Epithelial cell of esophagus (primary cell): ENCODE measurements at regions not wholly inside any gene's neighbourhood (a gene's known extent, or its start where the extent isn't known, plus 50 kb on each side); places are given as distances from the start of the nearest gene placed in this dataset.

ENCODE experiments used
- DNase-seq: peaks from one replicate; pipeline ENCODE4 v3.0.0; 2010; ENCODE audit warnings: low read depth
- H3K4me3 ChIP-seq: 2 replicates; pipeline ENCODE4 v1.5.1; 2011; ENCODE audit warnings: mild to moderate bottlenecking, low read length, control low read depth
- CTCF ChIP-seq: IDR thresholded peaks from 2 replicates; pipeline ENCODE4 v1.5.1; 2011; ENCODE audit warnings: low read depth, mild to moderate bottlenecking, low read length, control low read depth, inconsistent platforms; ENCODE audit not compliant: insufficient read depth; ENCODE audit errors: missing control alignments

- DNase-seq, result no peak
- no peak overlapping the region for H3K4me3 ChIP-seq
- TF ChIP-seq CTCF, result no peak
These were observed 108.0 kb upstream of the PDE5A start for GRCh38 chr4:119736559-119736958.

DNA sequence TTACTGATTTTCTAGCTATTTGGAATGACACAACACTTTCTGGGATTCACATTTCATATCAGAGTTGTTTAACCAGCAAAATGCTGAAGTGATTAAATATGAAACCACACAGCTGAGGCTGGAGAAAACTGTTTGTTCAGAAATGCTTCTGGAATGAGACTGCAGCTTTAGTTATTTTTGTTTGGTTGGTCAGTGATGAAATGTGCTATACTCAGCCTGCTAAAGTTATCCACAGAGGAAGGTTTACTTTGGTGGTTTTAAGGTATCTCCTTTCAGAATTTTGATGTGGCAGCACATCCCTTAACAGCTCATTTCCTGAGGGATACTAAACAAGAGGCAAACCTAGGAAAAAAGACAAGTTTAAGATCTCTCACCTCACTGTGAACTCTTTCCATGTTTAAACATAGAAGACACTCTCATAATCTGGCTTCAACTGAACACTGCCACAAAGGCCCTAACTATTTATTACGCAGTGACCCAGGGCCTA is 106.6 kb upstream of the PDE5A start:
- H3K4me3 ChIP-seq, result no peak overlapping the region
- peak; percentile 67 for DNase-seq
- no peak for TF ChIP-seq CTCF

GRCh38 chr4:119733431-119733830 is 104.8 kb upstream of the PDE5A start:
- no peak overlapping the region for H3K4me3 ChIP-seq
- DNase-seq, result no peak
- no peak for TF ChIP-seq CTCF

DNA sequence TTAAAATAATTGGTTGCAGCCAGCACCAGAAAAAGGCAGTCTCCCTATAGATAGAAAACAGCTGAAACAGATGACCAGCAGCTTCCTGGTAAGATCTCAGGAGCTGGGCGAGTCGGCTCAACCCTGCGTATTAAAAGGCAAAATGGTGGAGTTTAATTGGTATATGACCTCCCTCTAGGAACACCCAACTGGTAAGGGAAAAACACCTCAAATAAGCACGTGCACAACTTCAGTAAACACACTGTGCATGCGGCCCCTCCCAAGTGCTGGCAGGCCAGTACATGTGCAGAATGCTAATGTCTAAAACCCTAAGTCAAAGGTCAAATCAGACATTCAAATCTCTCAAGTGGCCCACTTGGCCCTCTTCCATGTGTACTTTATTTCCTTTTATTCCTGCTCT is 103.2 kb upstream of the PDE5A start:
- no peak overlapping the region for H3K4me3 ChIP-seq
- no peak for TF ChIP-seq CTCF
- no peak for DNase-seq

- no peak overlapping the region for H3K4me3 ChIP-seq
- TF ChIP-seq CTCF, result no peak
- DNase-seq, result no peak
These were observed 102.6 kb upstream of the PDE5A start for GRCh38 chr4:119731146-119731742.

DNA sequence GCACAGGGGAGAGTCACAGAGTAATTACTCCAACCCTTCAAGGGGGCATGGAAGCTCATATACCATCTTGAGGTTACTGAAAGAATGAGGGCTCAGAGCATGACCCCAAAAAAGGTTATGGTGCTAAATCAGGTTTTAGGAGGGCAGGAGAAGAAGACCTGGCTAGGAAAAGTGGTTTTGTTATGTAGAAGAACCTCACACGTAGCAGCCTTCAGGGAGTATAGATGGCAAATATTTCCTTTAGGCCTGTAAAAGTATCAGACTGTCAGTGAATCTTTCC is 102.0 kb upstream of the PDE5A start:
- no peak overlapping the region for H3K4me3 ChIP-seq
- TF ChIP-seq CTCF, result no peak
- DNase-seq, result no peak

GRCh38 chr4:119729835-119730670 is 101.4 kb upstream of the PDE5A start:
- DNase-seq, result peak; percentile 88
- no peak overlapping the region for H3K4me3 ChIP-seq
- no peak for TF ChIP-seq CTCF
